PFSK-1 (cell line): ENCODE measurements at regions not wholly inside any gene's neighbourhood (a gene's known extent, or its start where the extent isn't known, plus 50 kb on each side); places are given as distances from the start of the nearest gene placed in this dataset.

Experiments used
- POLR2AphosphoS5 ChIP-seq: IDR thresholded peaks from 2 replicates; pipeline ENCODE4 v1.6.1; 2012; ENCODE audit warnings: low read depth, mild to moderate bottlenecking, control low read depth, low read length, moderate library complexity
- REST ChIP-seq, 2 experiments: IDR thresholded peaks; 2 replicates each; pipeline versions ENCODE4 v1.6.1 to v1.8.0; 2011 to 2012; ENCODE audit warnings: low read depth in 2 of 2, low read length in 2 of 2, control low read depth in 1 of 2, inconsistent platforms in 1 of 2, mild to moderate bottlenecking in 1 of 2, moderate library complexity in 1 of 2; ENCODE audit not compliant: insufficient read depth in 1 of 2
- SIN3A ChIP-seq: IDR thresholded peaks from 2 replicates; pipeline ENCODE4 v1.6.1; 2012; ENCODE audit warnings: mild to moderate bottlenecking, low read length, moderate library complexity, borderline replicate concordance; ENCODE audit not compliant: insufficient read depth
- TAF1 ChIP-seq: IDR thresholded peaks from 2 replicates; pipeline ENCODE4 v1.6.1; 2012; ENCODE audit warnings: low read length, control low read depth, borderline replicate concordance; ENCODE audit not compliant: insufficient read depth

DNA sequence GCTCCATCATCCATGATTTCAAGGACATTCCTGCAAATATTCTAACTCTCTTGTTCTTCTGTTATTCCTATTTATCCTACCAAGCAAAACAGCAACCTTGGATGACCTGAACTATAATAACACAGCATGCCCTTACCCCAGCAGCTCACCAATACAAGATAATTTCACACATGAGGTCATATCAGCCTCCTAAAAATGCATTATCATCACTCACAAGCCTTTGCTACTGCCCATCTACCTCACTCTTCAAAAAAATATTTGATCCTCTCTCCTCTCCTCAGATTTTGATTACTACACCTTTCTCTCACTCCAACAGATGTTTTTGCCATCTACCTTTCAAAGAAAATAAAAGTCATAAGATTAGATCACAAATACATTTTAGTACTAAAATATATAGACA lies 777.6 kb upstream of the NCAM2 start:
- TF ChIP-seq POLR2AphosphoS5 (no peak), SIN3A (no peak), TAF1 (no peak), REST (IDR thresholded peaks at IDR 0.05; ENCODE audit: insufficient read depth in 1 of 2, low read depth in 2 of 2, low read length in 2 of 2) (no peak)
